ENCODE measurements at regions not wholly inside any gene's neighbourhood (a gene's known extent, or its start where the extent isn't known, plus 50 kb on each side); places are given as distances from the start of the nearest gene placed in this dataset.

DNA sequence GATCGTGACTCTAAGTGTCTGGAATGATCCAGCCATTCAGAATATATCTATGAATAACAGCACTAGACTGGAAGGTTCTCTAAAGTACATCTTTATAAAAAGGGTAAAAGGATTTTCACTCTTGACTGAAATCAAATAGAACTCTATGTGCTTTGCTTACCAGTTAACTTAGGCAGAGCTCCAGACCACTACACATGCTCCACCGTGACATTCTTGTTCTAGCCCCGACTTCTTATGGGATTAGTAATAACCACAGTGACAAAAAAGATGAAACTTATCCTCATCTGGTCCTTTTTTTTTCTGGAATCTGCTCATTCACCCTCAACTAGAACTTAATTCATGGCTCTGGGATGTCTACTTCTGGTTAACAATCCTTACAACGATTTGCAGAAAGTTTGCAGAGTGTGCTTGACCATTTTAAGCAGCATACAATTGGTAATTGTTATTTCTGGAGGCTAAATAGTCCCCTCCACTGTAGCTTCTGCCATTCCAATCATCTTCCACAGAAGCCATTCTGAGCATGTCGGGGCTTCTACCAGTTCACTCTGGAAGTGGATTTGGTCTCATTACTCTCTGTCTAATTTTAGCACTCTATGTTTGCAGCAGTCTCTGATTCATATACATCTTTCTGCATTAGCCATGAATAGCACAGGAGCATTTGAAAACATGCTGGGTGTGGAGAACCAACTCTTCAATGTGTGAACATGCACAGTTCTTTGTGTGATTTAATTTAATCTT lies 163.7 kb upstream of the CDC14C start:
- no peak overlapping the region for H3K27ac ChIP-seq
- TF ChIP-seq MAZ (IDR thresholded peaks at IDR 0.05; ENCODE audit: borderline replicate concordance, low read depth, low read length): no peak
- TF ChIP-seq CBX2 (IDR thresholded peaks at IDR 0.05; ENCODE audit: borderline replicate concordance, low read depth): no peak
- TF ChIP-seq NR3C1 (IDR thresholded peaks at IDR 0.05): no peak
- no peak for TF ChIP-seq RCOR1 (IDR thresholded peaks at IDR 0.05; ENCODE audit: low read depth, low read length)
- TF ChIP-seq ZSCAN20 (CRISPR knock-in tag; IDR thresholded peaks at IDR 0.05): no peak
- no peak for TF ChIP-seq HEYL (CRISPR knock-in tag; IDR thresholded peaks at IDR 0.05)
- ChIA-PET CTCF (no interaction called here), POLR2A (no interaction called here)
- H3K4me1 ChIP-seq: no peaks in the 10 kb centered on the region
- ATAC-seq (no peak), DNase-seq (ENCODE audit: low read depth in 1 of 2, low spot score in 1 of 2) (no peak), FAIRE-seq (no peak)
- no peaks in the 10 kb centered on the region for H3K9me3 ChIP-seq
- no peak overlapping the region for H3K4me3 ChIP-seq
- H3K4me2 ChIP-seq: no peak overlapping the region
- 2% methylated on average over 5 of the region's 5 CpGs for WGBS (ENCODE audit: missing lambda C conversion rate)

DNA sequence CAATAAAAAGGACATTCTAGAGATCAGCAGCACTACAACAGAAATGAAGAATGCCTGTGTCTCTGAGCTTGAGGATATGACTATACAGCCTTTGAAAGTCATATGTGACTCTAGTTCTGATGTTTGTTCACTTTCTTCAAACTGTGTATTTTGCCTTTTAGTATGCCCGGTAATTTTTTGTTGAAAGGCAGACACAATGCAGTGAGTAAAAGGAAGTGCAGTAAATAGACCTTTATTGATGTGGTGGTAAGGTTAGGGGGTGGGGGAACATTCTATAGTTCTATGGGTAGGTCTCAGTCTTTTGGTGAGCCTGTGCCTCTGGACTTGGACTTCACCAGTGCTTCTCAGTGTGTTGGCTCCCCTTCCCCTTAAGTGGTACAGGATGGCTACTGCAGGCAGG lies 143.5 kb upstream of the CDC14C start:
- no peak for ATAC-seq
- no peaks in the 10 kb centered on the region for H3K9me3 ChIP-seq
- POLR2A ChIA-PET: no interaction called here
- H3K27ac ChIP-seq: no peak overlapping the region
- no peak overlapping the region for H3K4me2 ChIP-seq
- no peak for DNase-seq (ENCODE audit: low read depth in 1 of 2, low spot score in 1 of 2)
- H3K4me3 ChIP-seq: no peak overlapping the region
- no peak for TF ChIP-seq JUN (IDR thresholded peaks at IDR 0.05)
- no peak for TF ChIP-seq ZC3H11A (IDR thresholded peaks at IDR 0.05)
- TF ChIP-seq, protein P1, sequence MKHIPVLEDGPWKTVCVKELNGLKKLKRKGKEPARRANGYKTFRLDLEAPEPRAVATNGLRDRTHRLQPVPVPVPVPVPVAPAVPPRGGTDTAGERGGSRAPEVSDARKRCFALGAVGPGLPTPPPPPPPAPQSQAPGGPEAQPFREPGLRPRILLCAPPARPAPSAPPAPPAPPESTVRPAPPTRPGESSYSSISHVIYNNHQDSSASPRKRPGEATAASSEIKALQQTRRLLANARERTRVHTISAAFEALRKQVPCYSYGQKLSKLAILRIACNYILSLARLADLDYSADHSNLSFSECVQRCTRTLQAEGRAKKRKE (CRISPR knock-in tag; IDR thresholded peaks at IDR 0.05; ENCODE audit: low read depth): no peak
- TF ChIP-seq, protein P2, sequence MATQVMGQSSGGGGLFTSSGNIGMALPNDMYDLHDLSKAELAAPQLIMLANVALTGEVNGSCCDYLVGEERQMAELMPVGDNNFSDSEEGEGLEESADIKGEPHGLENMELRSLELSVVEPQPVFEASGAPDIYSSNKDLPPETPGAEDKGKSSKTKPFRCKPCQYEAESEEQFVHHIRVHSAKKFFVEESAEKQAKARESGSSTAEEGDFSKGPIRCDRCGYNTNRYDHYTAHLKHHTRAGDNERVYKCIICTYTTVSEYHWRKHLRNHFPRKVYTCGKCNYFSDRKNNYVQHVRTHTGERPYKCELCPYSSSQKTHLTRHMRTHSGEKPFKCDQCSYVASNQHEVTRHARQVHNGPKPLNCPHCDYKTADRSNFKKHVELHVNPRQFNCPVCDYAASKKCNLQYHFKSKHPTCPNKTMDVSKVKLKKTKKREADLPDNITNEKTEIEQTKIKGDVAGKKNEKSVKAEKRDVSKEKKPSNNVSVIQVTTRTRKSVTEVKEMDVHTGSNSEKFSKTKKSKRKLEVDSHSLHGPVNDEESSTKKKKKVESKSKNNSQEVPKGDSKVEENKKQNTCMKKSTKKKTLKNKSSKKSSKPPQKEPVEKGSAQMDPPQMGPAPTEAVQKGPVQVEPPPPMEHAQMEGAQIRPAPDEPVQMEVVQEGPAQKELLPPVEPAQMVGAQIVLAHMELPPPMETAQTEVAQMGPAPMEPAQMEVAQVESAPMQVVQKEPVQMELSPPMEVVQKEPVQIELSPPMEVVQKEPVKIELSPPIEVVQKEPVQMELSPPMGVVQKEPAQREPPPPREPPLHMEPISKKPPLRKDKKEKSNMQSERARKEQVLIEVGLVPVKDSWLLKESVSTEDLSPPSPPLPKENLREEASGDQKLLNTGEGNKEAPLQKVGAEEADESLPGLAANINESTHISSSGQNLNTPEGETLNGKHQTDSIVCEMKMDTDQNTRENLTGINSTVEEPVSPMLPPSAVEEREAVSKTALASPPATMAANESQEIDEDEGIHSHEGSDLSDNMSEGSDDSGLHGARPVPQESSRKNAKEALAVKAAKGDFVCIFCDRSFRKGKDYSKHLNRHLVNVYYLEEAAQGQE (IDR thresholded peaks at IDR 0.05): no peak
- TF ChIP-seq, protein P3, sequence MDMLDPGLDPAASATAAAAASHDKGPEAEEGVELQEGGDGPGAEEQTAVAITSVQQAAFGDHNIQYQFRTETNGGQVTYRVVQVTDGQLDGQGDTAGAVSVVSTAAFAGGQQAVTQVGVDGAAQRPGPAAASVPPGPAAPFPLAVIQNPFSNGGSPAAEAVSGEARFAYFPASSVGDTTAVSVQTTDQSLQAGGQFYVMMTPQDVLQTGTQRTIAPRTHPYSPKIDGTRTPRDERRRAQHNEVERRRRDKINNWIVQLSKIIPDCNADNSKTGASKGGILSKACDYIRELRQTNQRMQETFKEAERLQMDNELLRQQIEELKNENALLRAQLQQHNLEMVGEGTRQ (IDR thresholded peaks at IDR 0.05): no peak
- no peak for TF ChIP-seq EHMT2 (IDR thresholded peaks at IDR 0.05; ENCODE audit: low read depth)
- TF ChIP-seq, protein P4, sequence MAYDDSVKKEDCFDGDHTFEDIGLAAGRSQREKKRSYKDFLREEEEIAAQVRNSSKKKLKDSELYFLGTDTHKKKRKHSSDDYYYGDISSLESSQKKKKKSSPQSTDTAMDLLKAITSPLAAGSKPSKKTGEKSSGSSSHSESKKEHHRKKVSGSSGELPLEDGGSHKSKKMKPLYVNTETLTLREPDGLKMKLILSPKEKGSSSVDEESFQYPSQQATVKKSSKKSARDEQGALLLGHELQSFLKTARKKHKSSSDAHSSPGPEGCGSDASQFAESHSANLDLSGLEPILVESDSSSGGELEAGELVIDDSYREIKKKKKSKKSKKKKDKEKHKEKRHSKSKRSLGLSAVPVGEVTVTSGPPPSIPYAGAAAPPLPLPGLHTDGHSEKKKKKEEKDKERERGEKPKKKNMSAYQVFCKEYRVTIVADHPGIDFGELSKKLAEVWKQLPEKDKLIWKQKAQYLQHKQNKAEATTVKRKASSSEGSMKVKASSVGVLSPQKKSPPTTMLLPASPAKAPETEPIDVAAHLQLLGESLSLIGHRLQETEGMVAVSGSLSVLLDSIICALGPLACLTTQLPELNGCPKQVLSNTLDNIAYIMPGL (CRISPR knock-in tag; IDR thresholded peaks at IDR 0.05; ENCODE audit: borderline replicate concordance): no peak
- TF ChIP-seq BHLHE40 (IDR thresholded peaks at IDR 0.05; ENCODE audit: low read depth, low read length): no peak
- no peak for TF ChIP-seq FOXS1 (CRISPR knock-in tag; IDR thresholded peaks at IDR 0.05)
- TF ChIP-seq, protein P5, sequence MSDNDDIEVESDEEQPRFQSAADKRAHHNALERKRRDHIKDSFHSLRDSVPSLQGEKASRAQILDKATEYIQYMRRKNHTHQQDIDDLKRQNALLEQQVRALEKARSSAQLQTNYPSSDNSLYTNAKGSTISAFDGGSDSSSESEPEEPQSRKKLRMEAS (IDR thresholded peaks at IDR 0.05): no peak
- no peak for TF ChIP-seq HOXA7 (CRISPR knock-in tag; IDR thresholded peaks at IDR 0.05)
- no peak for TF ChIP-seq CBX8 (IDR thresholded peaks at IDR 0.05)
- TF ChIP-seq HOXB13 (CRISPR knock-in tag; IDR thresholded peaks at IDR 0.05; ENCODE audit: low read depth): no peak
- TF ChIP-seq ESRRA (IDR thresholded peaks at IDR 0.05; ENCODE audit: borderline replicate concordance, low read length): no peak
- H3K4me1 ChIP-seq: no peaks in the 10 kb centered on the region
- no peak for FAIRE-seq
- WGBS (ENCODE audit: missing lambda C conversion rate): 2% methylated on average over 1 of the region's 1 CpG
- CTCF ChIA-PET: no interaction called here

All from A549 (cell line).